ENCODE measurements at regions not wholly inside any gene's neighbourhood (a gene's known extent, or its start where the extent isn't known, plus 50 kb on each side); places are given as distances from the start of the nearest gene placed in this dataset.
A peak's percentile ranks its signal among the peaks of the same experiment; 100 is the strongest.

- no peak for DNase-seq (ENCODE audit: low read depth, low spot score)
Measured at GRCh38 chr3:127403795-127404194, 115.9 kb upstream of the PRR20G start.

- no peak for DNase-seq (ENCODE audit: low read depth, low spot score)
Measured at GRCh38 chr3:127399154-127399553, 111.3 kb upstream of the PRR20G start.

DNA sequence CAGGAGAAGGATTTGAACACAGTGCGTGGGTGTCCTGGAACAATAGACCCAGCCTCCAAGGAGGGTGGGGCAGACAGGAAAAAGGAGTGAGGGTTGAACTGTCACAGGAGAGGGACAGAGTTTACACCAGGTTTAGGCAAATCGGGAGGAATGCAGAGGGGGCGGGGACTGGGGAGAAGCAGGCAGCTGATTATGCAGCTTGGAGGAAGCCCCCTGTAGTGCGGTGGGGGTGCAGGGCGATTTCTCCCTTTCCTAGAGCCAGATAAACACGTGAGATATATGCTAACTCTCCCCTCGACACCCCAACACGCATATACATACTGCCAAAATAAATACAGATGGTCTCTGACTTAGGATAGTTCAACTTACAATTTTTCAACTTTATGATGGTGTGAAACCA is 108.6 kb upstream of the PRR20G start:
- peak; percentile 69 for DNase-seq (ENCODE audit: low read depth, low spot score)

- DNase-seq (ENCODE audit: low read depth, low spot score): peak; percentile 71
Measured at GRCh38 chr3:127395663-127396355, 108.0 kb upstream of the PRR20G start.

GRCh38 chr3:127394984-127395662 is 107.3 kb upstream of the PRR20G start:
- no peak for DNase-seq (ENCODE audit: low read depth, low spot score)

- DNase-seq (ENCODE audit: low read depth, low spot score): no peak
Measured at GRCh38 chr3:127394031-127394430, 106.2 kb upstream of the PRR20G start.

DNA sequence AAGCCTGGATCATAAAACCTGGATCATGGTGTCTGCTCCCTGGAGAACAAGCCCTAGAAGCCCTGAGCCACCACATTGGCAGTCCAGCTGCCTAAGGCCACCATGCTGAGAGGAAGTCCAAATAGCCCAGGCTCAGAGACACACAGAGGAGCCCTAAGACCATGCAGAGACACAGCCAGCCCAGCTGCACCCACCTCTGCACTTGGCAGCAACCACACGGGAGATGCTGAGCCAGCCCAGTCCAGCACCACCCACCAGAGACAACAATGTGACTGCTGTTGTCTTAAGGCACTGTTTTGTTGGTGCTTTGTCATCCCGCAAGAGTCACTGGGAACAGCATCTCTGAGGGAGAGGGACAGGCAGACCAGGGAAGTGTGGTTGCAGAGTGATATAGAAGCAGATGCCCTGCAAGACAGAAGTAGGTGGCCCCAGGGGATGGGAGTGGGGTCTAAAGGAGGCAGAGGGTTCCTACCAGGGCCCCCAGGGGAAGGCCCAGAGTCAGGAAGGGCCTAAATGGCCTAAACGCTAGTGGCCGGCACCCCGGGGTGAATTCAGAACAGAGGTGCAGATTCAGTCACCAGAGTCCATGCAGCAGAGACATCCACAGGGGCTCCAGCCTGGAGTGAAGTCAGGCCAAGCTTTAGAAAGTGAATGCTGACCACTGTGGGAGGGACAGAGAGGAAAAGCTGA is 105.4 kb upstream of the PRR20G start:
- DNase-seq (ENCODE audit: low read depth, low spot score): no peak

DNA sequence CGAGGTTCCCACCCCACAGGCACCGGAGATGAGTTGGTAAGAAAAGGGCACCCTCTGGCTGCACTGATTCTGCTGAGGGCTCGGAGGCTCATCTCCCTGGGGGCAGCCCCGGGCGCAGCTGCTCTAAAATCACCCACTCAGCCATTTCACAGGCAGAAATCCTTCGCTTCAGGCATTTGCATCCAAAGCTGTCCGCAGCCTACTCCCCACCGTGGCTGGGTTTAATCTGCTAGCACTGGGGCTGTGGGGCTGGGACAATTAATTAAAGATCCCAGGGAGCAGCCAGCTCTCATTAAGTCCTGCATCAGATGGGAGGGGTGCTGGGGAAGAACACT is 104.3 kb upstream of the PRR20G start:
- no peak for DNase-seq (ENCODE audit: low read depth, low spot score)

DNA sequence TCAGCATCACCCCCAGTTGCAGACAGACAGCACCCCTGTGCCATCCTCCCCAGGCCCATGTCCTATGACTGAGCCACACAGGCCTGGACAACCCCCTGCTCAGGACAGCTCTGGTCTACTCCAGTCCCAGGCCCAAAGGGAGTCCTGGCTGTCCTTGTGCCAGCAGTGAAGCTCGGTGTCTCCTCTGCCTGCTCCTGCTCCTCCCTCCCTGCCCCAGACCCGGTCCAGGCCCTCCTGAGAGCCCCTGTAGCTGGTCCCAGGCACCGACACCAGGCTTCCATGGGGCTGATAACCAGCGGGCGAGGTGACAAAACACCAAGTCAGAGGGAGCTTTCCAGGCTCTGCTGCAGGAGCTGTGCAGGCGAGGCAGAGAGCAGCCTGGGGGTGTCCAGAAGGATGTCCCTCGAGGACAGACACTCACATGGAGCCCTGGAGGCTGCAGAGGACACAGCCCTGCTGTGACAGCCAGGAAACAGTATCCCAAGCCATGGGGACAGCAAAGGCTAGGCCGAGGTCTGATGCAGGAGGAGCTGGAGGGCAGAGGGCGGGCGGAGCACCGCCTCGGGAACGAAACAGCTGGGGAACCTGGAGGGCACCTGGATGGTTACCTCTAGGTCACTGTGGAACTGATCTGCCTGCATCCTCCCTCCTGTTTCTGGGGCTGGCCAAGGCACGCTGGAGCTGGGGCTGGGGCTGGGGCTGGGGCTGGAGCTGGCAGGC is 103.8 kb upstream of the PRR20G start:
- DNase-seq (ENCODE audit: low read depth, low spot score): no peak

- no peak for DNase-seq (ENCODE audit: low read depth, low spot score)
Measured at GRCh38 chr3:127390365-127391025, 102.6 kb upstream of the PRR20G start.

DNA sequence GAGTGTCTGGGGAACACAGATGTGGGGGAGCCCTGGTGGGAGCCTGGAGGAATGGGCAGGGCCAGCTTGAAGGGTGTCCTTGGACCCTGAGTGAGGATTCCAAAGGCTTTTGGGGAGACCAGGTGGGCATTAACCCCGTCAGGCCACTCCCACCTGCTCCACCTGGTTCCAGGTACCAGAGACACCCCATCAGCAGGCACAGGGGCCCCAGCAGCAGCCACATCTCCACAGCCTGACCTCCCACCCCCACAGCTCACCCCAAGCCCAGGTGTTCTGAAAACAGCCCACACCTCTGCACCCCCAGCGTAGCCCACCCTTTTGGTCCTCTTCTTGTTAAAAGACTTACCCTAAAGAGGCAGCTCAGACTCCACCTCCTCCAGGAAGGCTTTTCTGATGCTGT is 102.1 kb upstream of the PRR20G start:
- no peak for DNase-seq (ENCODE audit: low read depth, low spot score)

DNA sequence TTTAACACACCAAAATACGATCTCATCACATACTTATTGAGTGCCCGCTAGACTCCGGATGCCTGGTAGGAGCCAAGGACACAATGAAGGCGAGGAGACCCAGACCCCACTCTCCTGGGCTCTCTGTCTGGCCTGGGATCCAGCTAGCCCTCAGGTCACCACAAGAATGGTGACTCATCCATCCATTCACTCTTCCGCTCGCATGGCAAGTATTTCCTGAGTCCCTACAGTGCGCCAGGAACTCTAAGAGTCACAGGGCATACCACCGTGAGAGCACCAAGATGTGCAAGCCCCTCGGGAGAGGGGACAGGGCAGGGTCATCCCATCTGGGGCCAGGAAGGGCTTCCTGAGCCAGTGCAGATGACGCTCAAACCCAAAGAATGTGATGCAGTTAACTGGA is 101.6 kb upstream of the PRR20G start:
- DNase-seq (ENCODE audit: low read depth, low spot score): peak; percentile 53

- no peak for DNase-seq (ENCODE audit: low read depth, low spot score)
Measured at GRCh38 chr3:127388427-127388826, 100.6 kb upstream of the PRR20G start.

- DNase-seq (ENCODE audit: low read depth, low spot score): no peak
Measured at GRCh38 chr3:127387556-127388153, 99.8 kb upstream of the PRR20G start.

GRCh38 chr3:127387119-127387518 is 99.3 kb upstream of the PRR20G start:
- DNase-seq (ENCODE audit: low read depth, low spot score): no peak

DNA sequence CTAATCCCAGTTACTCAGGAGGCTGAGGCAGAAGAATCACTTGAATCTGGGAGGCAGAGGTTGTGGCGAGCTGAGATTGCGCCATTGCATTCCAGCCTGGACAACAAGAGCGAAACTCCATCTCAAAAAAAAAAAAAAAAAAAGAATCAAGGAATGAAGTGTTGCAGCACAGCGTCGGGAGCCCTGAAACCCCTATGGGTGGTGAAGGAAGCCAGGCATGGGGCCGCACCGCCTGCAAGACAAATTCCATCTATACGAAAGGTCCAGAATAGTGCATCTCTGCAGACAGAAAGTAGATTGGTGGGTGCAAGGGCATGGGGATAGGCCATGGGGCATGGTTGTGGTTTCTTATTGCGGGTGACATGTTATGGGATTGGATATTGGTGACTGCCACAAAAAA is 98.6 kb upstream of the PRR20G start:
- no peak for DNase-seq (ENCODE audit: low read depth, low spot score)

DNA sequence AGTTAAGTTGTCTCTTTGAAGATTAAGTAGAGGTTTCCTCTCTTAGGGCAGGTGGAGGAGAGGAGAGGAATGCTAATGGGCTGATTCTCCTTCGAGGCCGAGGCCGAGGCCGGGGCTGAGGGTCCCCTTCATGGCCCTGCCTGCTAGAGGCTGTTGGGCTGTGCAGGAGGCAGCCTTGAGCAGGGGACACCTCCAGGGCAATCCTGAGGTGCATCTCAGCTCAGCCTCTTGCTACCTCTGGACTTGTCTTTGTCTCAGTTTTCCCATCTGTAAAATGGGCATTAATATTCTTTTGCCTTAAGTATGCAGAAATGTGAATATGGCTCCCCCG is 97.7 kb upstream of the PRR20G start:
- DNase-seq (ENCODE audit: low read depth, low spot score): no peak

DNA sequence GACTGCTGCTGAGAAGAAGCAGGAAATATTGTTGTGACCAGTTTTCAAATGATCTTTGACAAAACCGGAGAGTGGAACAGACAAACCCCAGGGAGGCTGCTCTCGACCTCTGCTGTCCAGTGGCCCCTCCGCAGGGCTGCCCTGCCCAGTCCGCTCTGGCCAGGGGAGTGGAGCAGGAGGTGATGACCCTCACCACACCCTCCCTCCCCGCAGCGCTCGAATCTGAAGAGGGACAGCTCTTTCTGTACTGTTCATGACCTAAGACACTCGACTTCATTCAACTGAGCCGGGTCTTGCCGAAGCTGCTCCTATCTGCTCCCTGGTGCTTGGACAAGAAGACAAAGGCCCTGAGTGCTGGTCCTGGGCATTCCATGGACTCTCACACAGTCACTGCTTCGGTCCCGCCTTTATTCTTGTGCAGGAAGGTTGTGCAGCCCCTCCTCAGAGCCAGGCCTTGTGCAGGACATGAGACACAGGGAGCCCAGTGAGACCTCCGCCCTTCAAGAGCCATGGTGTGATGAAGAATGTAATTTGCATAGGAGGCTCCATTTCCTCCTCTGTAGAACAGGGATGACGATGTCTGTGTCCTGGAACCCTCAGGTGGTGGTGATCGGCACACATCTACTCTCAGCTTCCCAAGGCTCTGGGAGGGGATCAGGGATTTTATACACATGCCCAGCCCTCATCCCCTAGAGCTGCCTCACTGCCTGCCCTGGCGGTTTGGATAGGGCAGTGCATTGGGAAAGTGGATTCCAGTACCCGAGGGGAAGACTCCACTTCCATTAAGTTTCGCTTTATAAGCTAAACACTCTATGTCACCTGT is 97.1 kb upstream of the PRR20G start:
- no peak for DNase-seq (ENCODE audit: low read depth, low spot score)

DNA sequence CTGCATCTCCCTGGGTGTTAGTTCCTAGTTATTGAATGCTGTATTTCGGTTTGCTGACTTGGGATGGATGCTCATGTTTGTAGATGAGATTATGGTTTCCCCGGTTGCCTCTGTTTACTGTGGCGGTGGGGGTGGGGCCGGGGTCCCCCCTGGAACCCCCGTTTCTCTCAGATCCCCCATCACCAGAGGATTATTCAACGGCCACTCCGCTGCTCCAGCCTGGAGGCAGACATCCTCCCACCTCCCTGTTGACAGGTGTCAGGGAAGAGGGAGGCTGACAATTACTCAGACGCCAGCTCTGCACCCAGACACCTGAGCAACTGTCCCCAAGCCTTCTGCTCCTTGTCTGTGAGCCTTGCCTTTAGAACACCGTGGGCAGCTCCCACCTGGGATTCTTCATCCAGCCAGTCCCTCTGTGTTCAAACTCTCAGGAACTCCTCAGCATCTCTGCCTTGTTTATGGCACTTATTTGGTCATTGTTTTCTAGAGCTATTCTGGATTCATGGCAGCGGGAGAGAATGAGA is 95.9 kb upstream of the PRR20G start:
- DNase-seq (ENCODE audit: low read depth, low spot score): no peak
